HG02759 (cell line): ENCODE measurements at regions not wholly inside any gene's neighbourhood (a gene's known extent, or its start where the extent isn't known, plus 50 kb on each side); places are given as distances from the start of the nearest gene placed in this dataset.

ENCODE experiments used
- ATAC-seq: cut with Tn5 transposase; IDR thresholded peaks from one replicate; pipeline ENCODE4 v1.9.1; 2021; ENCODE audit warnings: mild to moderate bottlenecking, moderate library complexity; ENCODE audit not compliant: unreplicated experiment

DNA sequence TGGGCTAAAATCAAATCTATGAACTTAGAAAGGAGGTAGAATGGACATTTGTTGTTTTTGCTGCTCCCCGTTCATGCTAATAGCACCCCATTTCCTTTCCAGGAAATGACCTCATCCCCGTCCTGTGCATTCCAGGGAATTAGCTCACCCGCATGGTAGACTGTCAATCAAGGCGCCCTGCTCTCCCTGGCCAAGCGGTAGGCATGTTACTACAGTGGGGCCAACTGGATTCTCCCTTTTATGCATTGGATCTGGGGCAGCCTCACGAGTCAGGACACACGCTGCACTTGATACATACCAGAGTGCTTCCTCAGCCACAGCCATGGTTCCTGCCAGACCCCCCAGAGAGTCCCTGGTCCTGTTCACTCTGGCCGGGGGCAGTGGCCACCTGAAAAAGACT, 111.0 kb upstream of the PTCH1 start:
- no peak for ATAC-seq

DNA sequence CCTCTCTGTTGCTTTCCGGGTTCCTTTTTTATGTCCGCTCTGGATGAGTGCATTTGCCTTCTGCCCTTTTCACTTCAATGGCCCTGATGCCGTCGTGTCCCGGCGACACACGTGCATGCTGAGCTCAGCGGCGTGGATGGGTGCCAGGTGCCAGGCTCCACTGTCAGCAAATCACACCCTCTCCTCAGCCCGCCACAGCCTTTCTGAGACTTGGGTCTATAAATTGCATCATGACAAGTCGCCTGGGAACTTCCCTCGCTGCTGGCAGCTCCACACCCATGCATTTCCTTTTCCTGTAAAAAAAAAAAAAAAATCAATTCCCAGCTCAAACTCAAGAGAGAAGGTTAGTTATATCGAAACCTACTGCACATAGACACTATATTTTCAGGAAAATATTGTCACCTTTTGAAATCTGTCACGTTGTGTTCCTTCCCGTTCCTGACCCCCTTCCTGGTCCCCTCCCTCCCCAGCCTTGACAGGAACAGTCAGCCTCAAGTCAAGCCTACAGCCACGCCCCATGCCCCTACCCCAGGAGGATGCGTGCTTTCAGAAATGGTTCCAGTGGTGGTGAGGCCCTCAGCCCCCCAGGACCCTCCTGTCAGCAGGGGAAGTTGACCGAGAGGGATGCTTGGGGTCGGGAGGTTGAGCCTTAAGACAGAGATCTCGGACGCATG, 110.3 kb upstream of the PTCH1 start:
- no peak for ATAC-seq

- ATAC-seq, result no peak
These were observed 109.6 kb upstream of the PTCH1 start for GRCh38 chr9:95626341-95626740.

DNA sequence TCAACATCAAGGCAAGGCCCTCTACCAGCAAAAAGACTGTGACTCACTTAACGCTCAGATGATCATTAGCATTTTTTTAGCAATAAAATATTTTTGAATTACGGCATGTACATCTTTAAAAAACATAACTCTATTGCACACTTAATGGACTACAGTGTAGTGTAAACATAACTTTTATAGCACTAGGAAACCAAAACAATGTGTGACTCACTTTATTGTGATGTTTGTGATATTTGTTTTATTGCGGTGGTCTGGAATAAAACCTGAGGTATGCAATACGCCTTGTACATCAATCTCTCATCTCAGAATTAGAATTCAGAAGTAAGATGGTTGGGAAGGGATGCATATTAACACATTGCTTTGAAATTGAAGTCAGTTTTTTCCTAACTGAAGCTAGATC, 106.9 kb upstream of the PTCH1 start:
- no peak for ATAC-seq

DNA sequence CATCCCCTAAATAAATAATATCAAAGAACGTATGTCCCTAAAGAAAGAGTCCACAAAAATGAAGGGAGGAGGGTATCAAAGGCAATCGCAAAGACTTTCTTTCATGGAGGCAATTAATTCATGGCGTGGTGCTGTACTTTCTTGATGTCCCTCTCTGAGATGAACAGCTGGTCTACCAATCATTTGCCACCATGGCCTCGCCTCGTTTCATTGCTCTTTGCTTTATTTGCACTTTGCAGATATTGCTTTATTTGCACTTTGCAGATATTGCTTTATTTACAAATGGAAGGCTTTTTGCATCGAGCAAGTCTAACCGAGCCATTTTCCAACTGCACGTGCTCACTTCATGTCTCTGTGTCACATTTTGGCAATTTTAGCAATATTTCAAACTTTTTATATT, 104.0 kb upstream of the PTCH1 start:
- no peak for ATAC-seq

DNA sequence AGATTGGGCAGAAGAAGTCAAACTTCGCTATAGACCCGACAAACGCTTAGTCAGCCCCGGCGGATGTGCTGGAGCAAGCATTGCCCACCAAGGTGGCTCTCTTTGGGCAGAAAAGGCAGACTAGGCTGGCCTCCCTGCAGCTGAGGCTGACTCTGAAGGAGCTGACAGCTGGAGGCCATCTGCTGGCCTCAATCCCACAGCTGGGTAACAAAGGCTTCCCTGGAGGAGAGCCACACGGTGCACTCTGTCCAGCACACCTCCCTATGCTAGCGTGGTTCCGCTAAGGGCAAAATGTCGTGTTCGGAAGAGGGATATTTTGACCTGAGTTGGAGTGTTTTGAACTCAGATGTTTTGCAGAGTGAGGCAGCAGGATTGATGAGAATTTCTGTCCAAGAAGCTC, 103.5 kb upstream of the PTCH1 start:
- no peak for ATAC-seq

DNA sequence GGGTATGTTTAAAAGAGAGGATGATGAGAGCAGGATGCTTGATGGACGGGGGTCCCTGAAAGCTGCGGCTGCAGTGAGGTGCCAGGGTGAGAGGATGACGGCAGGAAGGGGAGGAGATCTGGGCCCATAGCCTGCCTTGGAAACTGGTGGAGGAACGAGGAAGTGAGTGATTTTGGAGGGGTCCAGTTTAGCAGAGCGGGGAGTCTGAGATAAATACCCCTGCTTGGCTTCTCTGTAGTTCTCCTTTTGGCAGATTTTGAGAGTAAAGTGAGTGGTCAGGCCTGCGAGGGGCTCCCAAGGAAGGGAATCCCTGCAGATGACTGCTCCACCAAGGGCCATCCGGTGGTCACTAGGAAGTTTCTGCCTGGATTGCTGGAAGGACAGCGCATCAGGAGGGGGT, 98.5 kb upstream of the PTCH1 start:
- ATAC-seq, result no peak

GRCh38 chr9:95613670-95614069, 96.9 kb upstream of the PTCH1 start:
- ATAC-seq, result no peak

DNA sequence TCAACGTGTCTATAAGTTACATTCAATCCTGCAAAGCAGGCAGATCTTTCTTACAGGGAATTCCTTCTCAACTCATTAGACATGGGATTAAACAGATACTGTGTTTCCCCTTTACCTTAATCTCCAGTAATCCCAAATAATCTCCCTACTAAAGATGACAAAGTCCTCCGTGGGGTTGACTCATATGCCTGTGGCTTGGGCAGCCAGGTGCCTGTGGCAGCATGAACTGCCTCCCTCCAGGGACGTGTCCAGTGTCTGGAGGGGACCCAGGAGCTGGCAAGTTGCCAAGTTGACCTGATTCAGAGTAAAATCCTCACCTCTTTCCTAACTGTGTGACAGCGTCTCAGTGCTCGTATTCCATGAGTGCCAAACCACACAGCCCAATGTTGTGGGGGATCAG, 94.6 kb upstream of the PTCH1 start:
- ATAC-seq, result no peak

GRCh38 chr9:95610006-95610785, 93.4 kb upstream of the PTCH1 start:
- no peak for ATAC-seq

DNA sequence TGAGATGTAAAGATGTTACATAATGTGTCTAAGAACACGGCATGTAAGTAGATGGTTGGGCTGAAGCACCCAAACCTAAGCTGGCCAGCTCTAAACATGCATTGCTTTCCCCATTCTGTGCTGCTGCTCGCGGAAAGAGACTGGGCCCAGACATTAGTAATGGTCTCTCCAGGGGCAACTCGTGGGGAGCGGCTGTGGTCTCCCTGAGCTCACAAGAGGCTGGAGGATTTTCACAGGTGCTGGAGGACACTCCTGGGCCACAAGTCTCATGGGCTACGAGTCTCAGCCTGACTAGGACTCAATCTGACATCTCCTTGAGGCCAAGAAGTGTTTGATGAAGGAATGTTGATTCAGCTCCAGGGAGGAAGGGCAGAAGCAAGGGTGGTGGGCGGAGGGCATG, 92.7 kb upstream of the PTCH1 start:
- no peak for ATAC-seq

- no peak for ATAC-seq
These were observed 91.6 kb upstream of the PTCH1 start for GRCh38 chr9:95608341-95608740.

GRCh38 chr9:95607507-95607906, 90.7 kb upstream of the PTCH1 start:
- no peak for ATAC-seq

- ATAC-seq, result no peak
These were observed 89.9 kb upstream of the PTCH1 start for GRCh38 chr9:95606489-95607350.

- no peak for ATAC-seq
These were observed 89.2 kb upstream of the PTCH1 start for GRCh38 chr9:95605816-95606488.

GRCh38 chr9:95605101-95605500, 88.3 kb upstream of the PTCH1 start:
- ATAC-seq, result no peak

GRCh38 chr9:95598236-95598635, 81.5 kb upstream of the PTCH1 start:
- ATAC-seq, result no peak

DNA sequence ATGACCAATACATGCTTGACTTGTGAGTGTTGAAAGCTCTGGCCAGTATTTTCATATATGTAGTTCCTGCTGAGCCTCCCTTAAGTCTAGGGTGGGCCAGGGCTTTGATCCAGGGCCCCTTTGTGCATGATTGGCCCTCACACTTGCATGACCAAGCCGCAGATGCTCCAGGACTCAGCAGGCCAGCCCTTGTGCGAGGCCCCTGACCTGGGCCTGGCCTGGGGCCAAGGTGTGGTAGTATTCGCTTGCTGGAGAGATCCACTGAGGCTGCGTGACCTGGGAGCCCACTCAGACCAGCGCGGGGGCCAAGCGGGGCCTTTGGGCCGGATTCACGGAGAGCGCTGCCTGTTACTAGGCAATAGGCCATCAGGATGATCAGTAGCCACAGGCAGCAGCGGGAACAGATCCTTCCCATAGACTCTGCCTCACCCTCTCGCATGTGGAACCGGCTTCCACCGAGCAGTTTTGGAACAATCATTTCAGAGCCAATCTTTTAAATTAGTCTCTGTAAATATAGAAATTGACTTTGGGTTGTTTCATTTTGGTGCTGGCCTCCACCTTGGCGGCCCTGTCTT, 79.0 kb upstream of the PTCH1 start:
- ATAC-seq, result no peak

DNA sequence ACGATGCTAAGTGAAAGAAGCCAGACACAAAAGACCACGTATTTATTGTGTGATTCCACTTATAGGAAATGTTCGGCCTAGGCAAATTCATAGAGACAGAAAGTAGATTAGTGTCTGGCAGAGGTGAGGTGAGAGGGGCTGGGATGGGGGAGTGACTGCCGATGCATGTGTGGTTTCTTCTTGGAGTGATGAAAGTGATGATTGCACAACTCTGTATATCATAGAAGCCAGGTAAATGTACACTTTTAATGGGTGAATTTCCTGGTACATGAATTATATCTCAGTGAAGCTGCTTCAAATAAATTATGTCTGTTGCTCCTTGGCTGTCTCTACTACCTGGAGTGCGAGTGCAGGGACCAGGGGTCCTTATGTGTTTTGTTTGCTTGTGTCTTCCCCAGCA, 76.2 kb upstream of the PTCH1 start:
- no peak for ATAC-seq

- no peak for ATAC-seq
These were observed 72.2 kb upstream of the PTCH1 start for GRCh38 chr9:95588724-95589588.
